Pulmonary artery endothelial cell (primary cell): ENCODE measurements at regions not wholly inside any gene's neighbourhood (a gene's known extent, or its start where the extent isn't known, plus 50 kb on each side); places are given as distances from the start of the nearest gene placed in this dataset.

Experiments used
- DNase-seq: peaks from one replicate; pipeline ENCODE4 v3.0.0-alpha.2; 2011; ENCODE audit warnings: low read depth, low spot score

DNA sequence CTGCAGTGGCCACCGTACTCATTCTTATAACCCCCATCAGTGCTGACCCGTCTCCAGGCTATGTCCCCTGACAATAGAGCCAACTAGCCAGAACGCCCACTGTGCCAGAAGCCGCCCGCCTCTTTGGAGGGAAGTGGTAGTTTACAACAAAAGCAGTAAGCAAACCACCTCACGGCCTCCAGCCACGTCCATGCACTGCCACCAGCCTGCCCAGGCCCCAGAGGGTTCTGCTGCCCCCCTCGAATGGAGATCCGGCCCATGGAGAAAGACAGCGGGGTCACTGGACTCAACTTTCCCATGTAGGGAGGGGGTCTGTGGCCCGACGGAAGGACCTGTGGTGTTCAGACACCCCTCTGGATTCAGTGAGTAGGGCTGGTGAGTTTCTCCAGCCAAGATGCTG is 340.3 kb downstream of the CTTN start:
- DNase-seq: no peak

- no peak for DNase-seq
These were observed 340.8 kb downstream of the CTTN start for GRCh38 chr11:70739091-70739490.

DNA sequence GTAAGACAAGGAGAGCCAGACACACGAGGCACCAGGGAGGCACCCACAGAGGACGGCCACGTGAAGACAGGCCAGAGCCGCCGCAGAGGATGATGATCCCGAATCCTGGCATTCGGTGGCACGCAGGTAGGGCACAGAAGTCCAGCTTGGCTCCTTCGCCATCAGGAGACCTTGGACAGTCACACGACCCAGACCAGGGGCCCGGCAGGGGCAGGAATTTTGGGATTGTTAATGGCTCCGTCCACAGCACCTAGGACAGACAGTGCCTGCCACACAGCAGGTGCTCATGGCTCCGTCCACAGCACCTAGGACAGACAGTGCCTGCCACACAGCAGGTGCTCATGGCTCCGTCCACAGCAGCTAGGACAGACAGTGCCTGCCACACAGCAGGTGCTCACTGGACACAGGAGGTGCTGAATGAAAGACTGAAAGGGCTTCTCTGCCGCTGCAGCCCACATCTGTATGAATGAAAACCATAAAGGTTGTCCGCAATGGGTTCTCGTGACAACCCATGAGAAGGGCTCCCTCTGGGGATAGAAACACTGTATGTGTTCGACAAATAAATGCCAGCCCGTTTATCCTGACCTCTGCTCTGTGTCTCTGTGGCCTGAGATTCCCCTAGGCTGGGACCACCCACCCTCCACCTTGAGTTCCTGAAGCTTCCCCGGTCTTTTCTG is 341.6 kb downstream of the CTTN start:
- no peak for DNase-seq

DNA sequence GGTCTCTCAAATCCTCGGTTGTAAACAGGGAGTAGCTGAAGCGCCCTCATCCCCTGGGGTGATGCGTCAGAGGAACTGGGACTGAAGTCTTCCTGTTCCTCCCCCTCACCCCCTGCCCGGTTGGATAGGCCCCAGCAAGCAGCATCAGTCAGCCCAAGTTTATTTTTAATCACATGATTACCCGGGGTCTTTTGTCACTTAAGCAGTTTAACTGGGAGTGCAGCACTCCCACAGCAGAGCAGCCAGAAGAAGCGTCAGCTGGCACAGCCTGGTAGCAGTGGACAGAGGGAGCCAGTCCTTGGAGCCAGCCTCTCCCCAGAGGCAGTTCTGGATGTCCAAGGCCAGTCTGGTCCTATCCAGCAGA is 342.1 kb downstream of the CTTN start:
- DNase-seq: no peak

DNA sequence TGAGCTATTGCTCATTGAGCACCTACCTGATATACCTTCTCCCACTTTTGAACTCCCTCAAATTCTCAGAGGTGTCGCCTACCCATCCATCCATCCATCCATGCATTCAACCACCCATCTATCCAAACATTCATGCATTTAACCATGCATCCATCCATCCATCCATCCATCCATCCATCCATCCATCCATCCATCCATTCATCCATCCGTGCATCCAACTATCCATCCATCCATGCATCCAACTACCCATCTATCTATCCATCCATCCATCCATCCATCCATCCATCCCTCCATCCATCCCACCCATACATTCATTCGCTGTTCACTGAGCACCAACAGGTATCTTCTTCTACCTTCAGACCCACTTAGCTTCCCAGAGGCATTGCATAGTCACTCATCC is 342.8 kb downstream of the CTTN start:
- DNase-seq: no peak

- DNase-seq: no peak
These were observed 344.4 kb downstream of the CTTN start for GRCh38 chr11:70742553-70743291.

DNA sequence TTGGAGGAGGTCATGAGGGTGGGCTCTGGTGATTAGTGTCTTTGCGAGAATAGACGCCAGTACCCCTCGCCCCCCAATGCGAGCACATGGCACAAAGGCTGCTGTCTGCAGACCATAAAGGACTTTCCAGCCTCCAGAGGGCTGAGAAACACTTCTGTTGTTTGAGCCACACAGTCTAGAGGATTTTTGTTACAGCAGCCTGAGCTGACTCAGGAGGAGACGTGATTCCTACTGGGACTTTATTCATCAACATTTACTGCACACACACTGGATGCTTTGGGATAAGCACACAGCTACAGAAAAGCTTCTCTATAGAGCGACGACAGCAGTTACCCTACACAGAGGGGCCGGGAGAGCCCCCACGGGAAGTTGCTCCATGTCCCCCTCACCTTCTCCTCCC is 345.0 kb downstream of the CTTN start:
- no peak for DNase-seq

GRCh38 chr11:70743941-70744351 is 345.6 kb downstream of the CTTN start:
- no peak for DNase-seq

GRCh38 chr11:70744396-70745185 is 346.3 kb downstream of the CTTN start:
- no peak for DNase-seq

- no peak for DNase-seq
These were observed 347.1 kb downstream of the CTTN start for GRCh38 chr11:70745451-70745850.

DNA sequence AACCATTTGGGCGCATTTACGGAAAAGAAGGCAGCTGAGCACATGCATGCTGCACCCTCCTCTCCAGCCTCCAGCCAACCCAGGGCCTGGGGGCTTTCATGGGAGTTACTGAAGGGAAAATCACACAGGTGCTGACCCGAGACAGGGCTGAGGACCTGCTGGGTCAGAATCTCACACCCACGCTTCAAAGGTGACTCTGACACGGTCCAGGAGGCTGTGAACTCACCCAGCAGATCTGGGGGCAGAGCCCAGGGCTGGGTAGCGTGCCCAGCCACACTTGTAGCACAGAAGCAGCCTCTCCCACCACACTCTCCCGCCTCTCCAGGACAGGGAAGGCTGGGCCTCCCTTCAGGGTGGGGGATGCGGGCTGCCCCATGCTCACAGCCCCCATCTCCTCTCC is 347.6 kb downstream of the CTTN start:
- no peak for DNase-seq

DNA sequence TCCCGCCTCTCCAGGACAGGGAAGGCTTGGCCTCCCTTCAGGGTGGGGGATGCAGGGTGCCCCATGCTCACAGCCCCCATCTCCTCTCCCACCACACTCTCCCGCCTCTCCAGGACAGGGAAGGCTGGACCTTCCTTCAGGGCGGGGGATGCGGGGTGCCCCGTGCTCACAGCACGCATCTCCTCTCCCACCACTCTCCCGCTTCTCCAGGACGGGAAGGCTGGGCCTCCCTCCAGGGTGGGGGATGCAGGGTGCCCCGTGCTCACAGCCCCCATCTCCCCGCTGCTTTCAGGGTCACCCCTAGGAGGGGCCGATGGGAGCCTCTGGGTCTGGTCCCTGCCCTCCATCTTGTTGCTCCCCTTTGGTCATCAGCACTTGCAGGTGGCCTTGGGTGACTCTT is 348.0 kb downstream of the CTTN start:
- DNase-seq: no peak

DNA sequence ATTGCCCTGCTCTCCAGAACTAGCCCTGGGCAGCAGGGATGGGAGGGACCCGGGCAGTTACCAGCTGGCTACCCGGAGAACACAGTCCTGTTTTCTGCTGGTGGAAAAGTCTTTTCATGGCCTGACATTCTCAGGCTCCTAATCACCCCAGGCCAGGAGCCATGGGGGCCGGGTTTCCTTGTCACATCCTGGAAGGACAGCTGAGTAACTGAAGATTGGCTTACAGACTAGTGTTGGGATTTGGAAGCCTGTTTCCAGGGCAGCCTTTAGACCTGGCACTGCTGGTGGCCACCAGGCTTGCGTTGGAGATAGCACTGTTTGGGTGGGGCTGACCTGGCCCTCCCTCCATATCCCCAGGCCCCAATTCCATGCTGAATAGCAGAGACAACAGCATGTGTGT is 349.0 kb downstream of the CTTN start:
- DNase-seq: no peak

DNA sequence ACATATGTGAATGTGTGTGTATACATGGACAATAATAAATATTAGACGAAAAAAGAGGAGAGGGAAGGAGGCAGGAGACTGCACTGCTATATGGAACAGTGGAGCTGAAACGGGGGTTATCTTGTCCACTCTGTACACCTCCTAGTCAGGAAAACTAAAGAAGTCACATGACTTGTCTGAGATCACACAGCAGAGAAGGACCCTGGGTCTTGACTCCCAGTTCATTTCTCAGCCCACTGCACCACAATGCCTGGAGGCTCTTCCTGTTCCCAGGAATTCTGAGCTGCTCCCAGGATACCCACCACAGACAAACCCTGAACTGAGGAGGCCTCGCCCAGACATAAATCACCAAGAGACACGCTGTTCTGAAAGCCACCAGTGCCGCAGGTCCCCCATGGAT is 349.6 kb downstream of the CTTN start:
- DNase-seq: no peak

- DNase-seq: no peak
These were observed 352.9 kb downstream of the CTTN start for GRCh38 chr11:70751142-70751734.

DNA sequence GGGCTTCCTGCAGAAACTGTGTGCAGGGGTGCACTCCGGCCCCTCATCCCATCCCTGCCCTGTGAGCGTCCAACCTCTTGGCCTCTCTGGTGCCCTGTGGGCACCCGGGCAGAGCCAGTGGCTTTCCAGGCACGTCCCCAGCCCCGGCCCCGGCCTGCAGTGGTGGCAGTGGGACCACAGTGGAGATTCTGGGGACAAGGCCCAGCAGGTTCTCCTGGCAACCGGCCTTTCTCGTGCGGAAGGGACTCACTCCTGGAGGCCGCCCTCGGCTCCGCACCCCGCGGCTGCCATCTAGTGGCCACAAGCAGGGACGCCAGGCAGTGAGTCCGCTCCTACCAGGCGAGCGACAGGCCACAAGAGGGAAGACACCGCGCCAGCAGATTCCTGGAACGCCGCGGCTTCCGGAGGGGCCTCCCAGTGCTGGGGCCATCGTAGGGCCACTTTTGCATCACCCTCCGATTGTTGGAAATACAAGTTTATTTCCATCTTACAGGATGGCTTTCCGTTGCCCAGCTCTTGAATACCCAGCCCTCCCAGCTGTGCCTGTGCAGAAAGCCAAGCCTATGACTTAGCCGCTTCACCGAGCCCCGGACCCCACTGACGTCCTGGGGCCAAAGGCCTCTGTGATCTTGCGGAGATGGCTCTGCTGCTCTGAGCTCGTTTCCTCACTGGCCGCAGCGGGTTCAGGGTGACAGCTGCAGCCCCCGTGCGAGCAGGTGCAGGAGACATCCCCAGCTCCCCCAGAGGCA is 357.3 kb downstream of the CTTN start:
- DNase-seq: peak; percentile 11

DNA sequence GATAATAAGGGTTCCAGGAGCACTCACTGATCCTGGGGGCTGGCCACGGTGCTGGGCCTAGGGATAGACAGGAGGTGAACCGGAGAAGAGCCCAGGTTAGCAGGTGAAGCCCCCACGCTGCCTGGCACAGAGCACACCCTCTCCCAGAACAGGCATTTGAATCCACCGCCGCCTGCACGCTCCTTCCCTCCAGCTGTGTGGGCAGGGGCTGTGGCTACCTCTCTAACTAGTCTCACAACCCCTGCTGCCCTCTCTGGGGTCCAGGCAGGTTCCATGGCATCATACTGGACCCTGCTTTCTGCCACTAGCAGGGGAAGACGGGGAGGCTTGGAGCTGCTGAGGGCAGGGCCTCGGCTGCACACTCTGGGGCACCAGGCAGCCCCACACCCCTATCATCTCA is 358.0 kb downstream of the CTTN start:
- no peak for DNase-seq

DNA sequence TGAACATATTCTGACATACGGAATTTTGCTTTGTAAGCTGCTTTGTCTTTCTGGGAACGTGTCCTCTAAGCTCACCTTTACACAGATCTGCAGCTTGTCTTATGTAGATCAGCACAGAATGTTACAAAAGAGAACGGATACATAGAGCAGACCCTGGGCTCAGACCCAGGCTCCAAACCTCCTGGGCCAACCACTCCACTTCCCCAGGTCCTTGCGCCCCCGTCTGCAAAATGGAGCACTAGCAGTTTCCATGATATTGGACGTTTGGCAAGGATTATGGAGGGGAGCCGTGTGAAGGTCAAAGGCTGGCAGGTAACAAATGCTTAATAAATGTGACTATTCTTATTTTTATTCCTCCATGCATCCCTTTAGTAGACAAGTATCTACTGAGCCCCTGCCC is 358.4 kb downstream of the CTTN start:
- DNase-seq: no peak

DNA sequence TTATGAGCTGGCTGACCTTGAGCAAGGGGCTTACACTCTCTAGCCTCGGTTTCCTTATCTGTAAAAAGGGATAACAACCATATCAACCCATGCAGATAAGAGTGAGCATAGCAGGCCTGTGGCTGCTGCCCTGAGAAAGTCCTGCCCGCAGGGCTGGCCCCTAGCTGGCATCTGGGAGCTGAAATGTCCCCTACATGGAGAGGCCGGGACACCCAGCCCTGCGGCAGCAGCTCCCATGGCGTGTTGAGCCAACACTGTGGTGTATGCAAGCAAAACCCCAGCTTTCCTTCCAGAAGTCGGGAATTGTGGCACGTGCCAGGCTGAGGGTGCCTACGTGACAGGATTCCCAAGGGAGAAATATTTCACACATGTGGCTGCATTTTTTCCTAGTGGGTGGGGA is 358.9 kb downstream of the CTTN start:
- DNase-seq: no peak

DNA sequence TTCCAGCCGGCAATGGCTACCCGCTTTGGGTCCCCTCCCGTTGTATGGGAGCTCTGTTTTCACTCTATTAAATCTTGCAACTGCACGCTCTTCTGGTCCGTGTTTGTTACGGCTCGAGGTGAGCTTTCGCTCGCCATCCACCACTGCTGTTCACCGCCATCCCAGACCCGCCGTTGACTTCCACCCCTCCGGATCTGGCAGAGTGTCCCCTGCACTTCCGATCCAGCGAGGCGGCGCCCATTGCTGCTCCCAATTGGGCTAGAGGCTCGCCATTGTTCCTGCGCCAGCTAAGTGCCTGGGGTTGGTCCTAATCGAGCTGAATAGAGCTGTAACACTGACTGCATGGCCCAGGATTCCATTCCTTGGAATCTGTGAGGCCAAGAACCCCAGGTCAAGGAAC is 359.9 kb downstream of the CTTN start:
- DNase-seq: no peak

DNA sequence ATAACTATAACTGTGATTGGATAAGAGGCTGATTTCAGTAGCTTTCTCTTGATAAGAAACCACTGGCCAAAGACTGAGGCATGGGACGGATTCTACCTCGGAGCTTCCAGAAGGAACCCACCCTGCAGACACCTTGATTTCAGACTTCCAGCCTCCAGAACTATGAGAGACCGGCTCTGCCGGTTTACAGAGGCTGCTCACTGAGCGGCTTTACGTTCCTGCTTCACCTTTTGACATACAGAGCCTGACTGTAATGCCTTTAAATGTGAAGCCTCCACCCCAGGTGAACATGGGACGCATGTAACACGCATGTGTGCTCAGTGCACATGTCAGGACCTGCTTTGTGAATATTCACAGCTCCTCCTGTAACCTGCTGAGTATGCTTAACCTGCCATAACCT is 361.5 kb downstream of the CTTN start:
- DNase-seq: no peak
